ENCODE measurements at regions not wholly inside any gene's neighbourhood (a gene's known extent, or its start where the extent isn't known, plus 50 kb on each side); places are given as distances from the start of the nearest gene placed in this dataset.

DNA sequence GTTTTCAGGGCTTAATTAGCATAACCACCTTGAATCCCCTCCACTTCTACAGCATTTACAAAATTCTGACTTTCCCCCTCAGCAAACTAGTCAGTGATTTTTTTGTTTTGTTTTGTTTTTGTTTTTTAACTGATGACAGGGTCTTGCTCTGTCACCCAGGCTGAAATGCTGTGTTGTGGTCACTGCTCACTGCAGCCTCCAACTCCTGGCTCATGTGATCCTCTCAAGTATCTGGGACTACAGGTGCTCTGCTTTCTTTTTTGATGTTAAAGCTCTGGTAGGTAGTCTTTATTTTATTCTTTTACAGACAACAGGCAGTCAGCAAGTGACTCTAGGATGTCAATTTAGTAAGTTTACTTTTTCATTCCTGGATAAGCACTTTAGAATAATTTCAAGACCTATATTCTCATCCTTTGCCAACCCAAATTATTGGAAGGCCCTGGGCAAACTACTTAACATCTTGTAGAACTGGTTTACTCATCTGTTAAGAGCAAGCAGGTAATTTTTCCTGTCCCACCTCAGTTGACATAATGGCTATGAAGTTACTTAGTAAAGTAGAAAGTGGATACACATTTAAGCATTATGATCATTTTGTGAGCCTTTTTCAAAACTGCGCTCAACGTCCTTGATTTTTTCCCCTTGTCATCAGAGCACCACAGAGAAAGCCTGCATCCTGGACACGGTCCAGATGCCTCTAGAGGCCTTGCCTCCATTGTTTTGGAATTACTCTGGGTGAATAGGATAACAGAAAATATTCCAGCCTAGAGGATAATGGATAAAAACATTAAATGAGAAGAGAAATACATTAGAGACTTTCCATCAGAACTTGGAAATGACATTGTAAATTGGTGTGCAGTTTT, 69.9 kb upstream of the NDUFB4 start:
- ChIA-PET RAD21 (ENCODE audit: unreplicated experiment) (no interaction called here), POLR2A (no interaction called here), SMC1A (ENCODE audit: uncharacterized antibody, unreplicated experiment) (no interaction called here), CTCF (no interaction called here)
- Histone ChIP-seq H3K79me2 (ENCODE audit: control insufficient read depth, insufficient read depth, low read length) (no peaks in the 10 kb centered on the region), H2AFZ (ENCODE audit: control insufficient read depth, low read depth, low read length) (no peak overlapping the region), H3K27me3 (replicated peaks in 1 of 2; ENCODE audit: control insufficient read depth in 2 of 2, insufficient read depth in 2 of 2, low read length in 1 of 2) (no peaks in the 10 kb centered on the region), H4K20me1 (ENCODE audit: control insufficient read depth, insufficient read depth) (no peaks in the 10 kb centered on the region), H3K4me3 (no peak overlapping the region), H3K9me3 (replicated peaks; ENCODE audit: control insufficient read depth, insufficient read depth, low read length) (no peaks in the 10 kb centered on the region), H3K9ac (ENCODE audit: control insufficient read depth, insufficient read depth, low read length) (no peak overlapping the region), H3K4me1 (ENCODE audit: control insufficient read depth, insufficient read depth, low read length) (no peaks in the 10 kb centered on the region), H3K27ac (ENCODE audit: control insufficient read depth, insufficient read depth) (no peak overlapping the region), H3K4me2 (ENCODE audit: control insufficient read depth, insufficient read depth) (no peak overlapping the region), H3K36me3 (ENCODE audit: control insufficient read depth in 2 of 2, insufficient read depth in 2 of 2, low read length in 1 of 2) (no peaks in the 10 kb centered on the region)
- in situ Hi-C loops (cut with MboI) = no loop called here
- ATAC-seq (no peak), DNase-seq (ENCODE audit: low read depth, low spot score) (no peak), FAIRE-seq (no peak)
- 58% methylated on average over 3 of the region's 3 CpGs for WGBS (ENCODE audit: insufficient coverage, insufficient replicate concordance, low lambda C conversion rate, missing lambda C conversion rate)
- TF ChIP-seq ZNF622 (IDR thresholded peaks at IDR 0.05) = no peak
- TF ChIP-seq, protein P1, sequence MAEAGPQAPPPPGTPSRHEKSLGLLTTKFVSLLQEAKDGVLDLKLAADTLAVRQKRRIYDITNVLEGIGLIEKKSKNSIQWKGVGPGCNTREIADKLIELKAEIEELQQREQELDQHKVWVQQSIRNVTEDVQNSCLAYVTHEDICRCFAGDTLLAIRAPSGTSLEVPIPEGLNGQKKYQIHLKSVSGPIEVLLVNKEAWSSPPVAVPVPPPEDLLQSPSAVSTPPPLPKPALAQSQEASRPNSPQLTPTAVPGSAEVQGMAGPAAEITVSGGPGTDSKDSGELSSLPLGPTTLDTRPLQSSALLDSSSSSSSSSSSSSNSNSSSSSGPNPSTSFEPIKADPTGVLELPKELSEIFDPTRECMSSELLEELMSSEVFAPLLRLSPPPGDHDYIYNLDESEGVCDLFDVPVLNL (IDR thresholded peaks at IDR 0.05; ENCODE audit: low read depth, low read length) = no peak
- no peak for TF ChIP-seq IRF5 (IDR thresholded peaks at IDR 0.05; ENCODE audit: borderline replicate concordance)
- TF ChIP-seq NFXL1 (IDR thresholded peaks at IDR 0.05; ENCODE audit: borderline replicate concordance) = no peak
- TF ChIP-seq ZBTB4 (CRISPR knock-in tag; IDR thresholded peaks at IDR 0.05) = no peak
- TF ChIP-seq ATF2 (IDR thresholded peaks at IDR 0.05; ENCODE audit: low read length) = no peak
- no peak for TF ChIP-seq ZZZ3 (IDR thresholded peaks at IDR 0.05; ENCODE audit: control insufficient read depth, insufficient read length, low read depth)
- TF ChIP-seq NR2C1 (IDR thresholded peaks at IDR 0.05) = no peak
- TF ChIP-seq PAX8 (IDR thresholded peaks at IDR 0.05) = no peak
- TF ChIP-seq ATF7 (IDR thresholded peaks at IDR 0.05; ENCODE audit: low read depth) = no peak
- no peak for TF ChIP-seq NR2C2 (IDR thresholded peaks at IDR 0.05; ENCODE audit: borderline replicate concordance, control insufficient read depth, insufficient read length, low read depth)
- no peak for TF ChIP-seq BMI1 (IDR thresholded peaks at IDR 0.05; ENCODE audit: borderline replicate concordance)
- BruUV-seq (replicated peaks) = no TSS peak
- intact Hi-C loops (cut with micrococcal nuclease; ENCODE audit: unreplicated experiment) = no loop called here
